ENCODE measurements at regions not wholly inside any gene's neighbourhood (a gene's known extent, or its start where the extent isn't known, plus 50 kb on each side); places are given as distances from the start of the nearest gene placed in this dataset.

- H3K27me3 ChIP-seq (ENCODE audit: insufficient read depth, low read length), result peaks cover 11% of the 10 kb centered on the region
- ChIA-PET CTCF (no interaction called here), POLR2A (no interaction called here), RAD21 (ENCODE audit: low non-redundant PET in 1 of 2, low total read pairs in 2 of 2, uncharacterized antibody in 2 of 2, unreplicated experiment in 2 of 2) (no interaction called here)
- no peak for DNase-seq (ENCODE audit: low read depth, low spot score)
- H3K4me2 ChIP-seq (ENCODE audit: low read length), result no peak overlapping the region
- ATAC-seq, result no peak
- H3K9me3 ChIP-seq (ENCODE audit: control insufficient read depth in 1 of 2, insufficient read depth in 1 of 2, low read depth in 1 of 2, low read length in 2 of 2), result no peaks in the 10 kb centered on the region
- no peaks in the 10 kb centered on the region for H3K9me2 ChIP-seq (ENCODE audit: insufficient read depth)
- no TSS peak for BruUV-seq (replicated peaks)
- no peak overlapping the region for H3K4me3 ChIP-seq (replicated peaks in 1 of 2; ENCODE audit: low read depth in 1 of 2, low read length in 2 of 2)
- H4K20me1 ChIP-seq (ENCODE audit: insufficient read depth), result no peaks in the 10 kb centered on the region
- no peak overlapping the region for H3K27ac ChIP-seq (ENCODE audit: low read depth, low read length)
- no peak overlapping the region for H2AFZ ChIP-seq (ENCODE audit: low read depth, low read length, poor library complexity, severe bottlenecking)
- no peak overlapping the region for H3K9ac ChIP-seq (ENCODE audit: low read length)
- no peaks in the 10 kb centered on the region for H3K79me2 ChIP-seq (ENCODE audit: insufficient read depth, low read length)
- TF ChIP-seq FOSL1 (IDR thresholded peaks at IDR 0.05; ENCODE audit: low read depth), result no peak
- TF ChIP-seq POLR2A (IDR thresholded peaks at IDR 0.05; ENCODE audit: borderline replicate concordance, extremely low read depth, insufficient read depth, insufficient read length), result no peak
- no peak for TF ChIP-seq RAD21 (IDR thresholded peaks at IDR 0.05; ENCODE audit: low read depth)
- TF ChIP-seq CEBPB (IDR thresholded peaks at IDR 0.05; ENCODE audit: low read depth), result no peak
- no peak for TF ChIP-seq TCF7L2 (IDR thresholded peaks at IDR 0.05; ENCODE audit: borderline replicate concordance, extremely low read depth, insufficient read depth, insufficient read length)
- no peak for TF ChIP-seq ZNF274 (IDR thresholded peaks at IDR 0.05; ENCODE audit: low read depth, low read length)
- TF ChIP-seq ELF1 (IDR thresholded peaks at IDR 0.05; ENCODE audit: borderline replicate concordance, low read depth), result no peak
- no peak for TF ChIP-seq JUND (IDR thresholded peaks at IDR 0.05)
- no peak for TF ChIP-seq ATF3 (IDR thresholded peaks at IDR 0.05)
- no peak for TF ChIP-seq EZH2phosphoT487 (IDR thresholded peaks at IDR 0.05; ENCODE audit: borderline replicate concordance)
- no peak for TF ChIP-seq REST (IDR thresholded peaks at IDR 0.05; ENCODE audit: low read depth)
- TF ChIP-seq, protein P1, sequence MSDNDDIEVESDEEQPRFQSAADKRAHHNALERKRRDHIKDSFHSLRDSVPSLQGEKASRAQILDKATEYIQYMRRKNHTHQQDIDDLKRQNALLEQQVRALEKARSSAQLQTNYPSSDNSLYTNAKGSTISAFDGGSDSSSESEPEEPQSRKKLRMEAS (IDR thresholded peaks at IDR 0.05), result no peak
- TF ChIP-seq, protein P2, sequence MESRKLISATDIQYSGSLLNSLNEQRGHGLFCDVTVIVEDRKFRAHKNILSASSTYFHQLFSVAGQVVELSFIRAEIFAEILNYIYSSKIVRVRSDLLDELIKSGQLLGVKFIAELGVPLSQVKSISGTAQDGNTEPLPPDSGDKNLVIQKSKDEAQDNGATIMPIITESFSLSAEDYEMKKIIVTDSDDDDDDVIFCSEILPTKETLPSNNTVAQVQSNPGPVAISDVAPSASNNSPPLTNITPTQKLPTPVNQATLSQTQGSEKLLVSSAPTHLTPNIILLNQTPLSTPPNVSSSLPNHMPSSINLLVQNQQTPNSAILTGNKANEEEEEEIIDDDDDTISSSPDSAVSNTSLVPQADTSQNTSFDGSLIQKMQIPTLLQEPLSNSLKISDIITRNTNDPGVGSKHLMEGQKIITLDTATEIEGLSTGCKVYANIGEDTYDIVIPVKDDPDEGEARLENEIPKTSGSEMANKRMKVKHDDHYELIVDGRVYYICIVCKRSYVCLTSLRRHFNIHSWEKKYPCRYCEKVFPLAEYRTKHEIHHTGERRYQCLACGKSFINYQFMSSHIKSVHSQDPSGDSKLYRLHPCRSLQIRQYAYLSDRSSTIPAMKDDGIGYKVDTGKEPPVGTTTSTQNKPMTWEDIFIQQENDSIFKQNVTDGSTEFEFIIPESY (IDR thresholded peaks at IDR 0.05; ENCODE audit: extremely low read depth, insufficient replicate concordance, low read length), result no peak
- no peak for TF ChIP-seq YY1 (IDR thresholded peaks at IDR 0.05; ENCODE audit: extremely low read depth, insufficient replicate concordance, low read depth, low read length)
- no peak for TF ChIP-seq POLR2AphosphoS5 (IDR thresholded peaks at IDR 0.05; ENCODE audit: low read depth, low read length)
- no peak for TF ChIP-seq ZFX (IDR thresholded peaks at IDR 0.05)
- TF ChIP-seq CTCF (IDR thresholded peaks at IDR 0.05 in 2 of 3, conservative IDR thresholded peaks at IDR 0.05 in 1 of 3; ENCODE audit: borderline replicate concordance in 1 of 3, insufficient read depth in 1 of 3, low read depth in 2 of 3, low read length in 2 of 3), result no peak
- intact Hi-C loops (cut with micrococcal nuclease), result no loop called here
- H3K36me3 ChIP-seq (ENCODE audit: control insufficient read depth in 1 of 2, insufficient read depth in 2 of 2, low read length in 2 of 2), result no peaks in the 10 kb centered on the region
- H3K4me1 ChIP-seq (ENCODE audit: control insufficient read depth in 1 of 2, insufficient read depth in 2 of 2, low read length in 2 of 2), result no peaks in the 10 kb centered on the region
Measured at GRCh38 chr12:111122458-111122878, 202.1 kb upstream of the MYL2 start.
